A673 (cell line): ENCODE measurements at regions not wholly inside any gene's neighbourhood (a gene's known extent, or its start where the extent isn't known, plus 50 kb on each side); places are given as distances from the start of the nearest gene placed in this dataset.
A peak's percentile ranks its signal among the peaks of the same experiment; 100 is the strongest.

Experiments used
- BruUV-seq: library from RNA; stranded (reverse); fragments of 400-500 nt; replicated peaks from 2 replicates; lab custom pipeline; 2021; lab: Mats Ljungman, UMichigan
- CTCF ChIA-PET: fragments of 300-600 bp; sonication (Branson Sonifier 250); formaldehyde crosslinking; loops from one replicate; lab custom pipeline; 2022; ENCODE audit warnings: antibody characterized with exemption; lab: Charles Lee
- POLR2A ChIA-PET: fragments of 300-600 bp; sonication (Branson Sonifier 250); formaldehyde crosslinking; loops from one replicate; lab custom pipeline; 2022; ENCODE audit warnings: antibody characterized with exemption; ENCODE audit not compliant: low non-redundant PET; lab: Charles Lee
- DNase-seq: peaks from one replicate; pipeline ENCODE4 v3.0.0-alpha.2; 2015; ENCODE audit warnings: low spot score
- H3K27ac ChIP-seq: fragments of 200-600 bp; sonication (generic); 2 replicates; pipeline ENCODE4 v1.5.1; 2016; ENCODE audit warnings: mixed run types, low read depth, mild to moderate bottlenecking, mixed read lengths, antibody characterized with exemption, low read length; ENCODE audit not compliant: poor library complexity, severe bottlenecking
- H3K27me3 ChIP-seq: fragments of 200-600 bp; sonication (generic); replicated peaks from 2 replicates; pipeline ENCODE4 v1.6.1; 2017; ENCODE audit warnings: mixed run types, low read depth, mild to moderate bottlenecking, mixed read lengths, antibody characterized with exemption, low read length; ENCODE audit not compliant: insufficient read depth, poor library complexity
- H3K36me3 ChIP-seq: fragments of 200-600 bp; sonication (generic); 2 replicates; pipeline ENCODE4 v1.6.1; 2016; ENCODE audit warnings: mixed run types, mild to moderate bottlenecking, mixed read lengths, antibody characterized with exemption, low read length; ENCODE audit not compliant: insufficient read depth, poor library complexity, severe bottlenecking
- H3K4me1 ChIP-seq: fragments of 200-600 bp; sonication (generic); 2 replicates; pipeline ENCODE4 v1.6.1; 2017; ENCODE audit warnings: mixed run types, mild to moderate bottlenecking, mixed read lengths, antibody characterized with exemption, low read length; ENCODE audit not compliant: insufficient read depth, poor library complexity, severe bottlenecking
- H3K4me3 ChIP-seq: fragments of 200-600 bp; sonication (generic); 2 replicates; pipeline ENCODE4 v1.5.1; 2016; ENCODE audit warnings: low read depth, mixed run types, mild to moderate bottlenecking, mixed read lengths, low read length; ENCODE audit not compliant: poor library complexity, severe bottlenecking
- H3K9me3 ChIP-seq: fragments of 200-600 bp; sonication (generic); 2 replicates; pipeline ENCODE4 v1.6.1; 2016; ENCODE audit warnings: mixed run types, low read depth, mild to moderate bottlenecking, mixed read lengths, antibody characterized with exemption, low read length; ENCODE audit not compliant: poor library complexity, severe bottlenecking
- EZH2 ChIP-seq: fragments of 200-600 bp; sonication (generic); IDR thresholded peaks from 2 replicates; pipeline ENCODE4 v1.6.1; 2017; ENCODE audit warnings: borderline replicate concordance, low read depth, mild to moderate bottlenecking, mixed read lengths, antibody characterized with exemption, low read length; ENCODE audit not compliant: poor library complexity, severe bottlenecking
- intact Hi-C: fragments of 100-400 bp; cut with micrococcal nuclease; formaldehyde crosslinking; loops from one replicate; pipeline ENCODE4 v1.10.0; 2022; ENCODE audit not compliant: unreplicated experiment
- TF ChIP-seq, protein P1 (sequence below): fragments of 300-800, 200-600 bp; sonication (generic); conservative IDR thresholded peaks from 2 replicates; pipeline ENCODE4 v1.5.1; 2017; ENCODE audit warnings: low read depth, mild to moderate bottlenecking, antibody characterized with exemption, low read length, moderate library complexity, mixed read lengths

DNA sequence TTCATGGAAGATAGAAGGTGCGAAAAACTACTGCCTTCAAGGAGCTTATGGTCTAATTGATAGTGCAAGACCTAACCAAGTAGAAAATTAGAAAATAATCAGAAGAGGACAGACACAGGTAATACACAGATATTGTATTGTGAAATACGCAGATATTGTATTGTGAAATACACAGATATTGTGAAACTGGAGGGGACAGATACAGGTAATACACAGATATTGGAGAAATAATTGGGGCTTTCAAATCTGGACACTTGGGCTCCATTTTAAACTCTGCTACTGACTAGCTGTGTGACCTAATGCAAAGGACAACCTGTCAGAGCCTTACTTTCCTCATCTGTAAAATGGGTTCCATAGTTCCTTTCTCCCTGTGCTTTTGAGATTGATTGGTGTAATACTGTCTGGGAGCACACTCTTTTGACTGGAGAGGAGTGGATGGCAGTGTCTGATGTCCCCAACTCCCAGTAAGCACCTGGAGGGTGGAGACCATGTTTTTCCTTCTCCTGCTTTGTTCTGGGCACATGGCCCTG lies 272.8 kb downstream of the TLE3 start:
- CTCF ChIA-PET, result no interaction called here
- Histone ChIP-seq H3K4me3 (no peak overlapping the region), H3K36me3 (no peaks in the 10 kb centered on the region), H3K4me1 (peaks cover 29% of the 10 kb centered on the region), H3K27ac (no peak overlapping the region), H3K27me3 (peaks cover 4% of the 10 kb centered on the region), H3K9me3 (no peaks in the 10 kb centered on the region)
- no TSS peak for BruUV-seq
- TF ChIP-seq, protein P1, sequence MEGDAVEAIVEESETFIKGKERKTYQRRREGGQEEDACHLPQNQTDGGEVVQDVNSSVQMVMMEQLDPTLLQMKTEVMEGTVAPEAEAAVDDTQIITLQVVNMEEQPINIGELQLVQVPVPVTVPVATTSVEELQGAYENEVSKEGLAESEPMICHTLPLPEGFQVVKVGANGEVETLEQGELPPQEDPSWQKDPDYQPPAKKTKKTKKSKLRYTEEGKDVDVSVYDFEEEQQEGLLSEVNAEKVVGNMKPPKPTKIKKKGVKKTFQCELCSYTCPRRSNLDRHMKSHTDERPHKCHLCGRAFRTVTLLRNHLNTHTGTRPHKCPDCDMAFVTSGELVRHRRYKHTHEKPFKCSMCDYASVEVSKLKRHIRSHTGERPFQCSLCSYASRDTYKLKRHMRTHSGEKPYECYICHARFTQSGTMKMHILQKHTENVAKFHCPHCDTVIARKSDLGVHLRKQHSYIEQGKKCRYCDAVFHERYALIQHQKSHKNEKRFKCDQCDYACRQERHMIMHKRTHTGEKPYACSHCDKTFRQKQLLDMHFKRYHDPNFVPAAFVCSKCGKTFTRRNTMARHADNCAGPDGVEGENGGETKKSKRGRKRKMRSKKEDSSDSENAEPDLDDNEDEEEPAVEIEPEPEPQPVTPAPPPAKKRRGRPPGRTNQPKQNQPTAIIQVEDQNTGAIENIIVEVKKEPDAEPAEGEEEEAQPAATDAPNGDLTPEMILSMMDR, result no peak
- TF ChIP-seq EZH2, result no peak
- no peak for DNase-seq
- intact Hi-C loops, result loop anchor here (10.0 kb wide), 1 partner anchor 270 kb away; the partner anchor contains the start of gene TLE3
- POLR2A ChIA-PET, result no interaction called here

DNA sequence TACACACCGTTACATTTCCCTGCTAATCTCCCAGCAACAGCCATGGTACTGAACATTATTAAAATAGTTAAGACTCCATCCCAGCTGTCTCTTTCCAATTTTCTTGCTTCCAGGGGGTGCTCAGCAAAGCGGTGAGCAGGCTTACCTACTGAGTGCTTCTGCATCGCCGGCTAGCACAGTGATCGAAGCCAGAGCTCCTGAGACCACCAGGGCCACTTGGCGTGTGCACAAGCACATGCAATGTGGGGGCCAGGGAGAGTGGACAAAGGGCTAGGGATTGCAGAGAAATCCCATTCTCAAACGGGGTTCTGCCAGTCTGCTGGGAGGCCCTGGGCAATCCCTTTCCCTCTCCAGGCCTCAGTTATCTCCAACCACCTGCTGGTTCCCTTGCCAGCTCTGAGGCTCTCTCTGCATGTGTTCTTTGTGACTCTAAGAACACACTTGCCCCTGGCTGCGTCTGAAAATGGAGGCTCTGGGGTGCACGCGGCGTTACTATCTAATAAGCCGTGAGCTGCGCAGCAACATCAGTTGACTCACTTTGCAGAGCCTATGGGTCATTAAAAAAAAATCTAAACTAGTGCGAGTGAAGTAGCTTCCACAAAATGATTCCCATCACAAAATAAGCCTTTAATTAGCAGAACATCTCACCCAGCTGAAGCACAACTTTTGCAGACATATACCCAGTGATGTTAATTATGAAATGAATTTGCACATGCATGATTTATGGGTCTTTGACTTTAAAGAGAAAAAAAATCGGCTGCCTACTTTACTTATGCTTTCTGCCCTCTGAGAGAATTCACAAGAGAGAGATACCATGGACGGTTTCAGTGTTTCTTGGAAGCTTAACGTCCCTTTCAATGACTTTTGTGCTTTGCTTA lies 271.5 kb downstream of the TLE3 start:
- no peaks in the 10 kb centered on the region for H3K9me3 ChIP-seq
- H3K27me3 ChIP-seq, result peaks cover 4% of the 10 kb centered on the region
- no TSS peak for BruUV-seq
- no peak overlapping the region for H3K4me3 ChIP-seq
- ChIA-PET CTCF (no interaction called here), POLR2A (no interaction called here)
- DNase-seq, result peak; percentile 88
- peaks cover 21% of the 10 kb centered on the region for H3K4me1 ChIP-seq
- TF ChIP-seq, protein P1, result no peak
- no peak for TF ChIP-seq EZH2
- intact Hi-C loops, result loop anchor here (10.0 kb wide), 1 partner anchor 269 kb away; the partner anchor contains the start of gene TLE3
- no peaks in the 10 kb centered on the region for H3K36me3 ChIP-seq
- H3K27ac ChIP-seq, result no peak overlapping the region

DNA sequence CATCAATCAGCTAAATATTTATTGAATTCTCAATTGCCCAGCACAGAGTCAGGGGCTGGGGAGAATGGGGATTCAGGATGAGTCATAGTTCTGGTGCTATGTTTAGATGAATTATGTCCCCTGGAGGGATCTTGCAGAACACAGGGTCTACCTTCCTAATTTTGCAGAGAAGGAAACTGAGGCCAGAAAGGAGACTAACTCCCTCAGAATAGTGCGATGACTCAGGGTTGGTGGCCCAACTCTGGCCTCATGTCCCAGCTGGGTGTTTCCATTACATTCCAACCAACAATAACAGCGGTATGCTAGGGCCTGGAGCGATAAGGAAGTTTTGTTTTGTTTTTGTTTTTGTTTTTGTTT lies 270.9 kb downstream of the TLE3 start:
- POLR2A ChIA-PET, result no interaction called here
- DNase-seq, result peak; percentile 32
- no peak overlapping the region for H3K27ac ChIP-seq
- TF ChIP-seq, protein P1, result no peak
- TF ChIP-seq EZH2, result no peak
- intact Hi-C loops, result loop anchor here (10.0 kb wide), 1 partner anchor 268 kb away; the partner anchor contains the start of gene TLE3
- H3K4me3 ChIP-seq, result no peak overlapping the region
- CTCF ChIA-PET, result no interaction called here
- H3K9me3 ChIP-seq, result no peaks in the 10 kb centered on the region
- peaks cover 20% of the 10 kb centered on the region for H3K4me1 ChIP-seq
- peaks cover 4% of the 10 kb centered on the region for H3K27me3 ChIP-seq
- BruUV-seq, result no TSS peak
- no peaks in the 10 kb centered on the region for H3K36me3 ChIP-seq
